ENCODE measurements at regions not wholly inside any gene's neighbourhood (a gene's known extent, or its start where the extent isn't known, plus 50 kb on each side); places are given as distances from the start of the nearest gene placed in this dataset.

DNA sequence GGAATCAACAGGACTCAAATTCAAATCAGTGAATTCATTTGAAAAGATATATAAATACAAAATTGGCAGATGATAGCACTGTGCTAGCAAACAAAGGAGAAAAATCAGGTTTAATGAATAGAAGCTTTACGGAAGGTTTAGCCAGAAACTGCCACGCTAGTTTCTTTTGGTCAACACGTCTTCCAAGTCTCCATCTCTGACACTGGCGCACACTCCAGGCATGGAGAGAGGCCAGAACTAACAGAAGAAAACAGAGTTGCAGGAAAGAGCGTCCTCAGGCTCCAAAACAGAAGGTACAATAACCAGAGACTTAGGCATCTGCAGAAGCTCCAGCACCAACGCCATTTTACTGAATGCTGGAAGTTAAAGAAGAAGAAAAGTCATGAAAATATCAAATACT, 497.3 kb upstream of the FRG1 start:
- no peak for FAIRE-seq

DNA sequence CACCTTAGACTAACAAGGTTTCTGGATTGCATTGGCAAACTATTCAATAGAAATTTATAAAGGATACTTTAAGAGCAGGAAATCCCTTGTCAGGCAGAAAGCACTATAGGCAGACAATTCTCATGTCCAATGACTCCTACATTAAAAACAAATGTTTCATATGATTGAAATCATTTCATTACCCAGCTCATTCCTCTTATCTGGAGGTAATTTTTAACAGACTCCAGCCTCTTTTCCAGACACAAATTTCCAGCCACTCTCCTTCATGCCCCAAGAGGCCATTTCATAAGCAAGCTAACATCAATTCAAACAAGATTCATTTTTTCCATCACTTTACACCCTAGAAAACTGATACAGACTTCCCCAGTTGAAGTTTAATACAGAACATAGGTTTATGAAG, 495.1 kb upstream of the FRG1 start:
- no peak for FAIRE-seq

DNA sequence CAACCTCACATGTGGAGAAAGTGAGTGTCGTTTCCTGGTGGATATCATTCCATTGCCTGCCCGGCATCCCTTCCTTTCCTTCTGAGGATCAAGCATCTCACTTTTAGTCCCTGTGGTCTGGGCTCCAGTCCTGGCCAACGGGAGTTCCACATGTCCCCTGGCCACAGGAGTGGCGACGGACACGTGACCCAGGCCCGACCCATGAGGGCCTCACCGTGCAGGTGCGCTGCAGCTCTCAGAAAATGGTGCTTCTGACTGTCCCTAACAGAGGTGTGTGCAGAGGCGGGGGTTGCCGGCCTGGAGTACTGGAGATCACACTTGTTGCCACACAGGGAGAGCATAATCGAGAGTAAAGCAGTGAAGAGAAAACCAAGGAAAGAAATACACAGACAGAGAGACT, 476.9 kb upstream of the FRG1 start:
- no peak for FAIRE-seq

DNA sequence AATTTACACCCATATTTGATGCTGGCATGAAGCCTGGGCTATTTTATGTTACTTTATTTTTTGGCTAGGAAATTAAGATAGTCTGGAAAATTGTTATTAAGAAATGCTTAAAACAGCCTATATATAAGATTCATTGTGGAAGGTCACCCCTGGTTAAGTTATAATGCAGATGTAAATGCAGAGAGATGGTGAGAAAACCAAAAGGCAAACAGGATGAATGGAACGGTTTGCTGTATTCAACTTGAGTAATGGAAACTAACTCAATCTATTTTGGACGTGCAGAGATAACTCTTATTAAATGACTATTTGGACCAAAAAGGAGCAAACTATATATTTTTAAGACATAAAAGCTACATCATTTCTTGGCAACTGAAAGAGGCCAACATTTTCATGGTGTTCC, 446.3 kb upstream of the FRG1 start:
- no peak for FAIRE-seq

DNA sequence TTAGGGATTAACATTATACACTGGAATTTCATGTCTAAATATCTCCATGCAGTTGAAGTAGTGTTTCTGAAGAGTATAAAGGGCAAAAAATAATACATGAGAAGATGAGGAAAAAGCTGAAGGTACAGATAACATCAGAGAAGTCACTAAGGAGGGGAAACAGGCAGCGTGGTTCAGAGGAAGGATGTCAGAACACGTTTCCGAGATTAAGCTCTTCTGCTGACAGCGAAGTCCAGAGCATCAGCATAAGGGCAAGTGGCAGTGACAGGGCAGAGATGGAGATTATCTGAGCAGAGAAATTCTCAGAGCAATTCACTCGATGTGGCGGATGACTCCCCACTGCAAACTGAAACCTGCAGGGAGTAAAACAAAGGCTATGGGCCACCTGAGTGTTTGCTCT, 443.2 kb upstream of the FRG1 start:
- FAIRE-seq, result no peak

DNA sequence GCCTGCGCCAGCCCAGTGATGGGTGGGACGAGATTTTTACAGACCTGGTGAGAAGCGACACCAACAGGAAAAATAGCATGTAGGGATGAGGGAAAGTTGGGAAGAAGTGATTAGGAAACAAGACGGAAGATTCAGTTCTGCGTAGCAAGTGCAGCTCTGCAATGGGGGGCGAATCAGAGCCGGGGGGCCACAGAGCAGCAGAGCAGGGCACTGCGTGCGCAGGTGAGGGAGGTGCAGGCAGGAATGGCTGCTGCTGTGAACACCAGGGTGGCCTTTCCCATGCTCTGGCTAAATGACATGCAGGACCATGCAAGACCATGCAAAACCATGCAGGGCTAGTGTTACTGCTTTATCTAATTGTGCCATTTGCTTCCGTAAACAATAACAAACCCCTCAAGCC, 442.7 kb upstream of the FRG1 start:
- no peak for FAIRE-seq

DNA sequence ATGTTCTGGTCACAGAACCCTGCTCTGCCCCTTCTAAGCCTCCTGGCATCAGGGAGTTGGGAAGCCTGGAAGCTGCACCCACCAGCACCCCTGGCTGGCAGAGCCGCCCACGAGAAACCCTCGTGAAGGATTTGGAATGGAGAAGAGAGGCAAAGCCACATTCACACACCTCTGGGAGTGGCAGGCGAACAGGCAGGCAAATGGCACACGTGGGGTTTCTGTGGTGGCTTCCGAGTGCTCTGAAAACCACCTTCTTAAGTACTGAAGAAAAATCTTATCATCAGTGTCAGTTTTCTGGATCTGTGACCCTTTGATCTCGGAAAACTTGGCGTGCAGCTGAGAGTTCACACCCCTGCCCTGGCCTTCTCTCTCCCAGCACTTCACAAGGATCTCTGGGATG, 442.2 kb upstream of the FRG1 start:
- FAIRE-seq, result no peak

DNA sequence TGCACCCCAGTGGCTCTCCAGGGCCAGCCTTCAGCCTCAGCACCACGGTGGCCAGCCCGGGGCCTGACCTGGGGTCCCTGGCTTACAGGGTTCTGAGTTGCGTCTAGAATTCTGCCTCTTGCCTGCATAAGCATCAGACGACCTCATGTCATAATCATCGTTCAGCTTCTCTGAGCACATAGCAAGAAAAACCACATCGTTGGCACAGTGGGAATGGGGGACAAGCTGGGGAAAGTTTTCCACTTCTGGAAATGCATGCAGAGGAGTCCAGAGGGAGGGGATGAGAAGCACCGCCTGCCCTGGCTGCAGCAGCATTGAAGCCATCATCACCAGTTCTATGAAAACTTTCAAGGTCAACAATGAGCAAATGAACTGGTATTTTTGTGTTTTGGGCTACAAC, 441.0 kb upstream of the FRG1 start:
- no peak for FAIRE-seq

DNA sequence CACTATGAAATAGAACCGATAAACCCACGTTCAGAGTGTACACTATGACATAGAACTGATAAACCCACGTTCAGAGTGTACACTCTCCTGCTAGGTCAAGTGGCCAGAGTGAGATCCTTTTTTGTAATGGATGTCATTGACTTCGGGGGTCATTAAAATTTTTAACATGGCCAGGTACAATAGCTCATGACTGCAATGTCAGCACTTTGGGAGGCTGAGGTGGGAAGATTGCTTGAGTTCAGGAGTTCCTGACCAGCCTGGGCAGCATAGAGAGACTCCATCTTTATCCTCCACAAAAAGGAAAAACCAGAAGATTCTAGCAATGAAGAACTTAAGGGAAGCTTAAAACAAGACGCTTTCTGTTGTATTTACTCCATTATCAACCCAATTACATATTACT, 439.7 kb upstream of the FRG1 start:
- no peak for FAIRE-seq

DNA sequence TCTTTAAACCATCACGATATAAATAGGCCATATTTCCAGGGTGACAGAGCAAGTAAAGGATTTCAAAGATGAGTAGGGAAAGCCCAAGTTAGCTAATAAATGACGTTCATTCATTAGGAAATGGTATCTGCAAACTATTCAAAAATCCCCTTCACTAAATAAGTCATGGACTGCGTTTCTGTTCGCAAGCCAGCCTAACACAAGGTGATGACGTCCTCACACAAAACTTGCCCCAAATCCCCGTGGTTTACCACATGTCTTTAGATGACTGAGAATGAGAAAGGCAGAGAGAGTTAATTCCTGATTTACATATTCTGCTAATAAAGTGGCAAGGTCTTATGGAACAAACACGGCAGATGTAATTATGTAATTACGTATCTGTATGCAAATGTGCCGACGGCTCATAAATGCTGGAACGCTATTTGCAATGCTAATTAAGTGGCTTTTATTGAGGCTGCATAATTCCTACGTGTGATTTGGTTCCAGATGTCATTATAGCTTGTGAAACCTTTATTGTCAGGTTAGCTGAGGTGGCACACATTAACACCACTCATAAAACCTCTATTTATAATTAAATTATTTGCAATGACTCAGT, 437.7 kb upstream of the FRG1 start:
- FAIRE-seq, result no peak

DNA sequence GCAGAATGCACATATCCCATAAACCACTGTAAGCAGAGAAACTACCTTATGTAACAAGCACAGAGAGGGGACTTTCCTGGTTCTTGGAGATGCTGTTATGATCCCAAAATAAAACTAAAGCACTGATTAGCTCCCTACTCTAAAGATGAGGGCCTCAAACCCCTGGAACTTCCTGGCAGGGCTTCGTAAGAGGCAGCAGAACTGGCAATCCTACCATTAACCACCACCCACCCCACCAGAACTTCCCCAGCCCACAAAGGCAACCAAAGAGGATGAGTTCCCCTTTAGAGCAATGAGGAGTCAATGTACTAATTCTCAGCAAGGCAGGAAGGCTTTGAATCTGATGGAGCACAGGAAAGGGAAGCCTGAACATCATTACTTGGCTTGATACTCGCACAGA, 436.5 kb upstream of the FRG1 start:
- no peak for FAIRE-seq

DNA sequence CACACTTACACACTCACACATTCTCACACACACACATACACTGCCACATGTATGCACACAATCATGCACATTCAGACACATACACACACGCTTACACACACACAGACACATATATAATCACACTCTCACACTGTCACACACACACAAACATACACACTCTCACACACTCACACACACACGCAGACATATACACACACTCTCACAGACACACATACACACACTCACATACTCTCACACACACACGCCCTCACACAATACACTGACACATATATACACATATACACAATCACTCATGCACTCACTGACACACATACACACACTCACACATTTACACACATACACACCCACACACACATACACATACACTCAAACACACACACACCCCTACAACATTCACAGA, 435.3 kb upstream of the FRG1 start:
- no peak for FAIRE-seq

DNA sequence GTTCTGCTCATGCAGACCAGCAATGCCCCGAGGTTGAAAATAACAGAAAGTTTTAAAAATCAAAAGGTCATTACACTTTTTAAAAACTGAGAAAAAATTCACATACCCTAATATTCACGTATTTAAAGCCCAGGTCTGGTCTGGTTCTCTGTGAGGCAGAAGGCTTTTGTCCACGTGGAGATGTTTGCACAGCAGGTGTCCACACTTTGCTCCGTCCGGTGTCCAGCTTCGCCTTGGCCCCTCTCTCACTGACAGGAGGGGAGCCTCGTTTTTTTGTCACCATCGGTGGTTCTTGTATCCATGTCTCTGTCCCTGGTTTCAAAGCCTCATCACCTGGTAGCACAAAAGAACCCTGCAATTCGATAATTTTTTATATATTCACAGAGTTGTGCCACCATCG, 434.6 kb upstream of the FRG1 start:
- no peak for FAIRE-seq

DNA sequence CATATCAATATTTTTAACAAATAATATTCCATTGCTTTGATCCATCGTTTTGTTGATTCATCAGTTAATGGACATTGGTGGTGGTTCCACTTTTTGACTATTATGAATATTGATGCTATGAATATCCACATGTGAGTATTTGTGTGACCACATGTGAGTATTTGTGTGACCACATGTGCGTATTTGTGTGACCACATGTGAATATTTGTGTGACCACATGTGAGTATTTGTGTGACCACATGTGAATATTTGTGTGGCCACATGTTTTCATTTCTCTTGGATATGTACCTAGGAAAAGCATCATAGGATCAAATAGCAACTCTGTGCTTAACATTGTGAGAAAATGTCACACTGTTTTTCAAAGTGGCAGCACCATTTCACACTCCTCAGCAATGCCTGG, 433.6 kb upstream of the FRG1 start:
- FAIRE-seq, result no peak

DNA sequence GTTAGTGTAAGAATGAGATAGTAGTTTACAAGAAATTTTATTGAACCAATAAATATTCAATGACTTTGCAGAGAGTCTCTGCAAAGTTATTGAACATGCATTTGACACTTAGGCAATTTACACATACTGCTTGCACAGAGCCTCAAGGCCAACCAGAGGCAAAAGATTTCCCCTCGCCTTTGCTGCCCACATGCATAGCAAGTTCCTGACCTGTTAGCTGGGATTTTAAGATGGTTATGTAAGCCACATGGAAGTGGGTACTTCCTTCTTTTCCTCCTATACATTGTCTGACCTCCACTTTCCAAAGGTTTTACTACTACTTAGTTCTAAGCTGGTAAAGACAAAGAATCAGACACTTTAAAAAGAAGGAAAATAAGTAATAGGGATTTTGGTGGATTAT, 430.1 kb upstream of the FRG1 start:
- no peak for FAIRE-seq

DNA sequence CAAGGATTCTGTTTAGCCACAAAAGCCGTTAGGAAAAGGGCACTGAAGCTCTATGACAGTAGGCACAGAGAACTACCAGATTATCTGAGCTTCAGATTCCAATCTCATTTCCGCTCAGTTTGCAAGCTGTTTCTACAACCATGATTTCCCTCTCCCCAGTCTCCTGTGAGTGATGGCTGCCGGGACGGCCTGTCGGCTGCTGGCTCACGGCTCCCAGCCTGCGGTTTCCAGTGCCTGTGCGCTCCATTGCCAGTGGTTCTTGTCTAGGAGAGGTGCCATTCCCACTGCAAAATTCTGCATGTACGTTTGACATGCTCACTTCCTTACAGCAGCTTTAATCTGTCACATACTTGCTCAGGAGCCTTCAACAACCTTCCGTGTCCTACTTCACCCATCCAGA, 429.1 kb upstream of the FRG1 start:
- no peak for FAIRE-seq

DNA sequence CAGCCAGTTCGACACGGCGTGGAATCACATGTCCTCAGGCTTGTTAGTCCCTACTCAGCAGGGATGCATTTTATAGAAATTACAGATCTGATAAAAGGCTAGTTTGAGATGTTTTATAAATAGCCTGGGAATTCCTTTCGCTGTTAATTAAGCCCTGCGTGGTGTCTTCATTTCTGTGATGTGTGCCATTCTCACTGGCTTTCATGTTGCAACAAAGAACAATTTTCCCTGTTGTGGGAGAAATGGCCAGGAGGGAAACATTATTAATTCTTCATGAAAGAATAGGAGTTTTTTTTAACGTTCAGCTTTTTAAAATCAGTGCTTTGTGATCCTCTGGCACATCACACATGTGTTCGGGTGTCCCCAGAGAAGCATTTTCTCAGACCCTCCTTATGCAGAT, 427.3 kb upstream of the FRG1 start:
- FAIRE-seq, result no peak

DNA sequence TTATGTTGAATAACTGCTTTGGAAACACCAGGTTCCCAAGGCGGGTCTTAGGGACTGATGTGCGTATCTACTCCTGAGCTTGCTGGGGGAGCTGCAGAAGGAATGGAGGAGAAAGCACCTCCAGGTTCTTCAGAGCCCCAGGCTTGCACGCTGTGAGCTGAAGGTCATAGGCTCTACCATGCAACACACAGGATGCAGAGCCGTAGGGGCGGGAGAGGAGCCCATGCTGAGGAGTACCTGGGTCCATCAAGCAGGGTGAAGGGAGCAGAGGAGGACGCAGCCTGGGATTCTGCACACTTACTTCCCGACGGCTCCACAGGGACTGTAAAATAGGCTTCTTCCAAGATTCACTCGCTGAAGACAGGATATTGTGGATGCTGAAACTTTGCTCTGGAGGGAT, 426.5 kb upstream of the FRG1 start:
- FAIRE-seq, result no peak

DNA sequence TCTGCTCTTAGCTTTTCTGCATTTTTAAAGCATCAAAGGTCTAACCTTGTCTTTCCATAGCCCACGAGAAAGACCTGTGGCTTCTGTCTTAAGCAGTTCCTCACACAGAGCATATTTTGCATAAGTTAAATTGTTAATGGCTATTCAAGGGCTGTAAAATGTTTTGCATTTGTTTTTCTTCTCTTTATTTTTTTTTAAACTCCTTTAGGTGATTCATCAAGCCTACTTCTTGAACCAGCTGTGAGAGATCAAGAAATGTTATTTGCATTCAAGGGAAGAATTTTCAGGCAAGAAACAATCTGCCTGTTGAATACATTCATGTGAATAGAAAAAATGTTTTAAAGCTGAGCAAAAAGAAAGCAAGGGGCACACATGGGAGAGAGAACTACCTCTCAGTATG, 423.8 kb upstream of the FRG1 start:
- FAIRE-seq, result no peak

DNA sequence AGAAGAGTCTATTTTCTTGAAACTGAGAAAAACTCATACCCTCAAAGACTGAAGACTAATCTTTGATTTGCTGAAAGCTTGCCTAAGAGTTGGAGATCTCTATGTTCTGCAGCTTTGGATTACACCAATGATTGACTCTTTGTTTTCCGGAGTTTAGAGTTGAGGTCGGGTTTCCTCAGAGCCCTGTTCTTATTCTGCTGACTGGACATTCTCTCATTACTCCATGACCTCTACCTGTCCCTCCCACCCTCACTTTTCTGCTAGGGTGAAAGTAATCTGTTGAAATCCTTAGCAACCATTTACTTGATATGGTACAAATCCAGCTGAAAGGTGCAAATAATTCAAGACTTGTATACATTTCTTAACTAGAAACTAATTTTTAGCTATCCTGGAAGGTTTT, 421.5 kb upstream of the FRG1 start:
- FAIRE-seq, result no peak

DNA sequence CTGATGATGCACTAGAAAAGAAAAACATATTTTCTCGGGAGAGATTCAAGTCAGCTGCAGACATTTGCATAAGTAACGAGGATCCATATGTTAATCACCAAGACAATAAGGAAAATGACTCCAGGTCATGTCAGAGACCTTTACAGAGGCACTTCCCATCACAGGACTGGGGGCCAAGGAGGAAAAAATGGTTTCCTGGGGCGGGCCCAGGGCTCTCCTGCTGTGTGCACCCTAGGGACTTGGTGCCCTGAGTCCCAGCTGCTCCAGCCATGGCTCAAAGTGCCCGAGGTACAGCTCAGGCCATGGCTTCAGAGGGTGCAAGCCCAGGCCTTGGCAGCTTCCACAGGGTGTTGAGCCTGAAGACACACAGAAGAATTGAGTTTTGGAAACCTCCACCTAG, 415.4 kb upstream of the FRG1 start:
- no peak for FAIRE-seq

DNA sequence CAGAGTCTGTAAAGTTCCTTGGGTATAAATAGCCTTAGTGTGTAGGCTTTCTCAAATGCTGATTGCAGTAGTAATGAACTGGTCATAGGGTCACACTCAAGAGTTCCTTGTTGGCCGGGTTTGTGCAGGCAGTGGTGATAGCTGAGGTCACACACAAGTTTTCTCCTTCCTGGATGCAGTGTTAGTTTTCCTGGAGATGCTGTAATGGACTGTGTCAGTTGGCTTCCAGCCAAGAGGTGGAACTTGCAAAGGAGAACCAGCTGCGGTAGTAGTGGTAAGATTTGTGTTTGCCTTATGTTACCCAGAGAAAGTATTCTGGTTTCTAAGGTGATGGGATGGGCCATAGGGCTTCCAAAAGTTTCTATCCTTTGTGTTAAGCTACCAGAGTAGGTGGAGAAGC, 409.8 kb upstream of the FRG1 start:
- FAIRE-seq, result no peak

DNA sequence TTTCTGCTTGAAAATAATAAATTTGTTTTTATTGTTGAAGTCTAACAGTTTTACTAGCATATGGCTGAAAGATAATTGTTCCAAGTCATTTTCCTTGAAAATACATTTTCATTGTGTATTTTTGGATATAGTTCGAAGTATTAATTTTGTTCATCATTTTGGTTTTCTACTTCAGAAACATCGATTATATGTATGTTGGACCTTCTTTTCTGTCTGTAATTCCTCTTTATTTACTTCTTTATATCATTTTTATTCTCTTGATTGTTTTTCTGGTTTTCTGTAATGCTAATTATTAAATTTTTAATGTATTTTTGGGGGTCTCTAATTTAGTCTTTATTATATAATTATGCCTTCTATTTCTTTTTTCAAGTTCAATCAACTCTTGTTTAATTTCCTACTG, 407.1 kb upstream of the FRG1 start:
- FAIRE-seq, result peak; percentile 33

DNA sequence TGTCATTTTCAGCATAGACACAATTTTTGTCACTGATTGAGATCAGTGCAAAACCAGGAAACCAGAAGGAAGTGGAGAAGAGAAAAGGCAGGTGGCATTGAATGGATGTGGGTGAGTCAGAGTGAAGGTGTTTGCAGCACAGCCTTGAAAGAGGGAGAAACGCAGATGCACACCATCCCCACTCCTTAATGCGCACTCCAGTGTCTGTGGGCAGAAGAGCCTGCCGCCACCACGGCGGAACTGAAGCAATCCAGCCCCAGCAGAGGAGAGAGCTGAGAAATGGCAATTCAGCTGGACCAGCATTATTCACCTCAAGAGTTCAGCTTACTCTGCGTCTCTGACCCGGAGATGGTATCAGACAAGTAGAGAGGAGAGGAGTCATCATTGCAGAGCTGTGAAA, 393.1 kb upstream of the FRG1 start:
- FAIRE-seq, result no peak

DNA sequence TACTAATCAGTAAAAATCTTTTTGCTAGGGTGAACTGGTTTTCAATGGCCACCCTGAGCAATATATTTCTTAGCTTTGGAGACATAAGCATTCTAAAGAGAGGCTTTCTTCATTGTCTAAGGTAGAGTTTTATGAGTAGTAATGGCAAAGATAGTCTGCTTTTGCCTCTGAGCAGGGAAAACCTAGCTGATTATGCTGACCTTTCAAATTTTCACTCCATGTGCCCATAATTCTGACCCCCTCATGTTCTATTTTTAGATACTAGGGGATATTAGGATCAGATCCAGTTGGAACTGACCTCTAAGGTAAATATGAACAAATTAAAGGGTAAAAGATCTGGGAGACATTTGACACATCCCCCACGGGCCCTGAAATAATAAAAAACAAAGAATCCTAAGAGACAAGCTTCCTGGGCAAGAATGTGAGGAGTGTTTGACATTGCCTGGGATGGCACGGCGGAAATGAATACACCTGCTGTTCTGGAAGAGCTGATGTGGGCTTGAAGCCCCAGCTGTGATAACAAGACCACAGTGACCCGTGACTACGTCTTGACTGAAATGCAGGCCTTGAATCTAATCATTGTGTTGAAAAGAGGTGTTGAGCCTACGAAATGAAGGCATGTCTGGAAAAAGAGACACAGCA, 392.1 kb upstream of the FRG1 start:
- FAIRE-seq, result no peak

Data from colon (tissue), 2 donors.